Osteocyte (in vitro differentiated cells): ENCODE measurements at regions not wholly inside any gene's neighbourhood (a gene's known extent, or its start where the extent isn't known, plus 50 kb on each side); places are given as distances from the start of the nearest gene placed in this dataset.

Experiments used
- DNase-seq: peaks from one replicate; pipeline ENCODE4 v3.0.0; 2021; ENCODE audit warnings: mixed read lengths; ENCODE audit not compliant: unreplicated experiment; ENCODE audit errors: extremely low spot score
- H3K27ac Mint-ChIP-seq: one replicate; pipeline ENCODE4 v1.8.0; 2021; ENCODE audit warnings: mild to moderate bottlenecking, mixed read lengths; ENCODE audit not compliant: unreplicated experiment
- H3K27me3 Mint-ChIP-seq: one replicate; pipeline ENCODE4 v1.8.0; 2021; ENCODE audit warnings: mixed read lengths; ENCODE audit not compliant: unreplicated experiment
- H3K36me3 Mint-ChIP-seq: one replicate; pipeline ENCODE4 v1.8.0; 2021; ENCODE audit warnings: mixed read lengths; ENCODE audit not compliant: unreplicated experiment
- H3K4me1 Mint-ChIP-seq: one replicate; pipeline ENCODE4 v1.8.0; 2021; ENCODE audit warnings: mixed read lengths; ENCODE audit not compliant: unreplicated experiment
- H3K4me3 Mint-ChIP-seq: one replicate; pipeline ENCODE4 v1.8.0; 2021; ENCODE audit warnings: mild to moderate bottlenecking, moderate library complexity, mixed read lengths; ENCODE audit not compliant: unreplicated experiment
- H3K9me3 Mint-ChIP-seq: one replicate; pipeline ENCODE4 v1.8.0; 2021; ENCODE audit warnings: mixed read lengths; ENCODE audit not compliant: unreplicated experiment
- CTCF ChIP-seq: fragments of 200-600 bp; sonication (generic); IDR thresholded peaks from 2 replicates; pipeline ENCODE4 v1.5.0; 2021; ENCODE audit warnings: antibody characterized with exemption, mild to moderate bottlenecking, moderate library complexity

- Mint-ChIP-seq H3K27me3 (no peaks in the 10 kb centered on the region), H3K9me3 (peaks cover 24% of the 10 kb centered on the region), H3K4me3 (no peak overlapping the region), H3K4me1 (peaks cover 10% of the 10 kb centered on the region), H3K27ac (no peak overlapping the region), H3K36me3 (peaks cover 2% of the 10 kb centered on the region)
- no peak for DNase-seq
- no peak for TF ChIP-seq CTCF
Measured at GRCh38 chr5:106171132-106171531, 1499.6 kb downstream of the EFNA5 start.

- TF ChIP-seq CTCF: no peak
- Mint-ChIP-seq H3K36me3 (no peaks in the 10 kb centered on the region), H3K27me3 (no peaks in the 10 kb centered on the region), H3K9me3 (peaks cover 6% of the 10 kb centered on the region), H3K4me3 (no peak overlapping the region), H3K4me1 (peaks cover 7% of the 10 kb centered on the region), H3K27ac (no peak overlapping the region)
- DNase-seq: no peak
Measured at GRCh38 chr5:106167766-106168165, 1503.0 kb downstream of the EFNA5 start.

GRCh38 chr5:106163233-106163632 lies 1507.5 kb downstream of the EFNA5 start:
- Mint-ChIP-seq H3K36me3 (no peaks in the 10 kb centered on the region), H3K4me1 (peaks cover 5% of the 10 kb centered on the region), H3K27me3 (no peaks in the 10 kb centered on the region), H3K4me3 (no peak overlapping the region), H3K27ac (no peak overlapping the region), H3K9me3 (peaks cover 9% of the 10 kb centered on the region)
- DNase-seq: no peak
- TF ChIP-seq CTCF: no peak

GRCh38 chr5:106159616-106160015 lies 1511.1 kb downstream of the EFNA5 start:
- Mint-ChIP-seq H3K36me3 (no peaks in the 10 kb centered on the region), H3K4me3 (no peak overlapping the region), H3K27ac (no peak overlapping the region), H3K9me3 (peaks cover 5% of the 10 kb centered on the region), H3K4me1 (peaks cover 5% of the 10 kb centered on the region), H3K27me3 (no peaks in the 10 kb centered on the region)
- no peak for TF ChIP-seq CTCF
- no peak for DNase-seq

GRCh38 chr5:106154280-106154716 lies 1516.4 kb downstream of the EFNA5 start:
- no peak for TF ChIP-seq CTCF
- H3K4me3 Mint-ChIP-seq: no peak overlapping the region
- no peak overlapping the region for H3K27ac Mint-ChIP-seq
- H3K27me3 Mint-ChIP-seq: no peaks in the 10 kb centered on the region
- H3K4me1 Mint-ChIP-seq: peaks cover under 1% of the 10 kb centered on the region
- H3K9me3 Mint-ChIP-seq: no peaks in the 10 kb centered on the region
- no peak for DNase-seq
- no peaks in the 10 kb centered on the region for H3K36me3 Mint-ChIP-seq
